Naive thymus-derived CD8-positive, alpha-beta T cell (primary cell): ENCODE measurements at regions not wholly inside any gene's neighbourhood (a gene's known extent, or its start where the extent isn't known, plus 50 kb on each side); places are given as distances from the start of the nearest gene placed in this dataset.

ENCODE experiments used
- ATAC-seq, 2 donors: fragments of 150-1000 bp; cut with Tn5 transposase in 1 of 2; sonication (Bioruptor Pico), chemical (Tn5 transposase) in 1 of 2; 1 replicate in 1 of 2; 2 replicates in 1 of 2; pipeline ENCODE4 v1.10.0; 2021; ENCODE audit warnings: mild to moderate bottlenecking in 2 of 2, moderate library complexity in 2 of 2
- POLR2A ChIA-PET: fragments of 350-600 bp; sonication (Branson Sonifier 250); formaldehyde crosslinking; loops from one replicate; lab custom pipeline; 2021; ENCODE audit warnings: antibody characterized with exemption; lab: Charles Lee
- DNase-seq, 10 donors: peaks; one replicate each; pipeline versions ENCODE4 v3.0.0 to v3.0.0-alpha.2; 2020 to 2022
- H3K27ac Mint-ChIP-seq, 10 donors: one replicate each; pipeline ENCODE4 v1.8.0; 2020 to 2022; ENCODE audit warnings: mild to moderate bottlenecking in 10 of 10, mixed read lengths in 10 of 10, moderate library complexity in 4 of 10, inconsistent platforms in 1 of 10
- H3K27me3 Mint-ChIP-seq, 5 donors: one replicate each; pipeline ENCODE4 v1.8.0; 2021 to 2022; ENCODE audit warnings: mixed read lengths in 5 of 5
- H3K36me3 Mint-ChIP-seq, 3 donors: one replicate each; pipeline ENCODE4 v1.8.0; 2020 to 2022; ENCODE audit warnings: mixed read lengths in 3 of 3, mild to moderate bottlenecking in 2 of 3, inconsistent platforms in 1 of 3
- H3K4me1 Mint-ChIP-seq, 4 donors: one replicate each; pipeline ENCODE4 v1.8.0; 2021 to 2022; ENCODE audit warnings: mixed read lengths in 4 of 4
- H3K4me3 Mint-ChIP-seq, 10 donors: one replicate each; pipeline ENCODE4 v1.8.0; 2020 to 2022; ENCODE audit warnings: mild to moderate bottlenecking in 10 of 10, mixed read lengths in 10 of 10, moderate library complexity in 6 of 10, inconsistent platforms in 1 of 10
- H3K9me3 Mint-ChIP-seq, 9 donors: one replicate each; pipeline ENCODE4 v1.8.0; 2020 to 2022; ENCODE audit warnings: mixed read lengths in 9 of 9, mild to moderate bottlenecking in 3 of 9, inconsistent platforms in 1 of 9, moderate library complexity in 1 of 9

DNA sequence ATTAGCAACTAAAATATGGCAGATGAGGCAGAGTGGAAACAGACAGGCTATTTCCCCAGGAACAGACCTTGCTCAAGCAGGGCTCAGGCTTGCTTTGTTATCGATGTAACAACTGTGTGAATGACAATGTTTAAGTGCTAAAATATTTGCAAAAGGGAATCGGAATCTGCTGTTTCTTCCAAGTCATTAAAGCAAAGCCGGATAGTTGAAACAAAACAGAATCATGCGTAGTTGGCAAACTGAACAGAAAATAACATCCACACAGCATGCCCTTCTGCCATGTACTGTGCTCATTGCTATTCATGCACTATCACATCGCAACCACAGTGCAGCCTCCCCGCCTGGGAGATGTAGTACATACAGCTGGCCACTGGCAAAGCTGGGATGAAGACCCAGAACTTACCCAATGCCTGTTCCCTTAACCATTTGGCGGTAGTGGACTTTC, 799.1 kb downstream of the DIAPH3 start:
- no peaks in the 10 kb centered on the region for H3K9me3 Mint-ChIP-seq
- POLR2A ChIA-PET: no interaction called here
- H3K27me3 Mint-ChIP-seq: peaks cover 0 to 6% (median 0%) of the 10 kb centered on the region in 5 donors
- no peak for ATAC-seq
- peaks cover 0 to 5% (median under 1%) of the 10 kb centered on the region in 4 donors for H3K4me1 Mint-ChIP-seq
- no peaks in the 10 kb centered on the region for H3K36me3 Mint-ChIP-seq
- DNase-seq: no peak
- no peak overlapping the region for H3K4me3 Mint-ChIP-seq
- H3K27ac Mint-ChIP-seq: no peak overlapping the region

DNA sequence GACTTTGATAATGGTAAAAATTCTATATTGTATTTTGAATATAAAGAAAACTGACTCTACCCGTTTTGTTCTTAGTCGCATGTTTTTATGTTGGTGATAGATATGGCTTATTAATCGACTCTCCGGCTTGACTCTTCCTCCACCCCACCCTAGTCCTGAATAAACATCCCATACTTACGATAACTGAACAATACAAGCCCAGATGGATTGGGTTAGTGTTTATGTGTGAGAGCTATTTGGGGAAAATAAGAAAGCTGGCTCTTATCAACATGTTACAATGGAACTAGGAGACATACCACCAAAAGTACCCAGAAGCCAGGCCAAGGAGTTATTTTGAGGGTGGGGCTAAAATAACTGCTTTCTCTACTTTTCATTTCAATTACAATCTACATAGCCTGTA, 796.3 kb downstream of the DIAPH3 start:
- DNase-seq: no peak
- Mint-ChIP-seq H3K27me3 (peaks cover 0 to 12% (median 4%) of the 10 kb centered on the region in 5 donors), H3K9me3 (no peaks in the 10 kb centered on the region), H3K4me1 (no peaks in the 10 kb centered on the region), H3K27ac (no peak overlapping the region), H3K4me3 (no peak overlapping the region), H3K36me3 (no peaks in the 10 kb centered on the region)
- ATAC-seq: no peak
- POLR2A ChIA-PET: no interaction called here

DNA sequence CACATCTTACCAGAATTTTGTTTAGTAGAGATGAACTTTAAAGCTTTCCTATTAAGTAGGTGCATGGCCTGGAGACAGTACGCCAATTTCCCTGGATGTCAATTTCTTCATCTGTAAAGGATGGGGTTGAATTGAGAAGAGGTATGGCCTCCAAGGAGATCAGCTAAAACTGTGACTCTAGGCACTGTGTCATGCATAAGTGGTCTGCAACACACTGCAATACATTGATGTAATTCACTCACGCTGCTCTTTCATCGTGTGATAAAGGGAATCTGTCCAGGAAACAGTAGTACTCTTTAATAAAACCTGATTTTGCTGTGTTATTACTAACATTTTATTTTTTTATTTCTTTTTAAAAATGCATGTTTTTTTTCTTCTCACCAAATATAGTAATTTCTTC, 795.8 kb downstream of the DIAPH3 start:
- ATAC-seq (no peak), DNase-seq (no peak)
- Mint-ChIP-seq H3K36me3 (no peaks in the 10 kb centered on the region), H3K4me3 (no peak overlapping the region), H3K27ac (no peak overlapping the region), H3K4me1 (no peaks in the 10 kb centered on the region), H3K27me3 (peaks cover 0 to 14% (median 4%) of the 10 kb centered on the region in 5 donors), H3K9me3 (no peaks in the 10 kb centered on the region)
- POLR2A ChIA-PET: no interaction called here

DNA sequence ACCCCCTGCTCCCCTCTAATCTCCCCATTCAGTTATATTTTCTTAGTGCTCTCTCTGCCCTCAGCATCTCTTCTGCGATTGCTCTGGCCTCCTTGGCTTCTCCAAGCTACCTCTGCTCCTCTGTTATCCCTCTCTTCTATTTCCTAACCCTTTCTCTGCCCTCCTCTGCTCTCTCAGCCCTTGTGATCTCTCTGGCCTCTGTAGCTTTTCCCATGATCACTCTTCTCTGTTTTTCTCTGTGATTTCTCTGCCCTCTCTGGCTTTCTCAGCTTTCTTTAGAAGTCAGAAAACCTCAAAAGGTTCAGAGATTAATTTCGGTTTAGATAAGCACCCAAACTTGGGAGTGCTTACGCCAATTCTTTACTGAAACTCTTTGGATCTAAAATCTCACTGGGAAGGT, 795.0 kb downstream of the DIAPH3 start:
- Mint-ChIP-seq H3K9me3 (no peaks in the 10 kb centered on the region), H3K36me3 (no peaks in the 10 kb centered on the region), H3K27ac (no peak overlapping the region), H3K4me1 (no peaks in the 10 kb centered on the region), H3K4me3 (no peak overlapping the region), H3K27me3 (peaks cover 0 to 16% (median 6%) of the 10 kb centered on the region in 5 donors)
- POLR2A ChIA-PET: no interaction called here
- DNase-seq: no peak
- ATAC-seq: no peak

DNA sequence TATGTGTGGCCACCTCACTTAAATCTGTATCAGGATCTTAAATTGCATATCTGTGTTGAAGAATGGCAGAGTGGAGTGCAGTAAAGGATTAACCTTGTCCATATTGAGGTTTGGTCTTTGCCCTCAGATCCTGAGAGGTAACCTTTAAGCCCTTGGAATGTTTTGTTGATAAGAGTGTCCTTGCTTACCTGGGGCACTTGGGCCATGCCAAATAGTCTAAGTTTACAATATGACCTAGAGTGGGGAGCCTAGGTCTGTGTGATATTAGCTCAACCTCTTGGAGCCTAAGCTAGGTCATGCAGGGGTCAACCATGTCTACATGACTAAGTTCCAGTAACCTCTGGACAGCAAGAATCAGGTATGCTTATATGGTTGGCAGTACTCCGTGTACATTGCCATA, 792.5 kb downstream of the DIAPH3 start:
- Mint-ChIP-seq H3K36me3 (no peaks in the 10 kb centered on the region), H3K4me3 (no peak overlapping the region), H3K4me1 (no peaks in the 10 kb centered on the region), H3K9me3 (no peaks in the 10 kb centered on the region), H3K27me3 (peaks cover 6 to 39% (median 15%) of the 10 kb centered on the region in 5 donors), H3K27ac (no peak overlapping the region)
- no peak for DNase-seq
- no peak for ATAC-seq
- POLR2A ChIA-PET: no interaction called here

DNA sequence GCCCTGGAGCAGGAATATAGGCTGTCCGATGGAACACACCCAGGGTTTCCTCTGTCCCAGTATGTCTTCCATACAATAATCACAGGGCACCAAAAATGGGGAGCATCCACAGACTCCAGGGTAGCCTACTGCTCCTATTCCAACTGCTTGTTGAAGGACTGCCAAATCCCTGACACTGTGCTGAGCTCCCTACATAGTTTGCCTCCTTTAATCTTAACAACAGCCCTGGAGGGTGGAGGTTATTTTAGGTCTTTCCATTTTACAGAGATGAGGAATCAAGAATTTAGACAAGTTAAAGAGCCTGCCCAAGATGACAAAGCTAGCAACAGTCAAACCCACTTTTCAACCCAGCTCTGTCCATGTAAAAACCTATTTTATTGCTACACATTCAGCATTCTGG, 790.4 kb downstream of the DIAPH3 start:
- DNase-seq: no peak
- Mint-ChIP-seq H3K27ac (no peak overlapping the region), H3K4me3 (no peak overlapping the region), H3K36me3 (peaks cover 0 to 1% (median 0%) of the 10 kb centered on the region in 3 donors), H3K9me3 (peaks cover 0 to 6% (median 3%) of the 10 kb centered on the region in 9 donors), H3K27me3 (peaks cover 14 to 53% (median 15%) of the 10 kb centered on the region in 5 donors), H3K4me1 (no peaks in the 10 kb centered on the region)
- POLR2A ChIA-PET: no interaction called here
- ATAC-seq: no peak

DNA sequence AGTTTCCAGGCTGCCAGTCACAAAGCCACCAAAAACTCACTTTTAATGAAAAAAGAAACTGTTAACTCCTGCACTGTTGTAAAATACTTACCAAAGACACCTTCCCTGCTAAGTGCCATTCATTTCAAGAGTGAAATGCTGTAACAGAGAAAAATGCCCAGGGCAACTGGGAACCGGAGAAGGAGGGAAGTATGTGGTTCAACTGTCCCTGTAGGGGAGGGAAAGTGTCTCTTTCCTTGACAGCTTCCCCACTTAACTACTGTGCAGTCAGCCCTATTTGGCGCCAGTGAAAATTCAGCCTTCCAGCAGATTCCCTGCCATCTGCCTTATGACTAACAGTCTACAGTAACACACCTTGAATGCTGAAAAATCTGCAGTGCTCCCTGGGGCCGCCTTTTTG, 789.0 kb downstream of the DIAPH3 start:
- Mint-ChIP-seq H3K36me3 (peaks cover 0 to 2% (median 0%) of the 10 kb centered on the region in 3 donors), H3K27me3 (peaks cover 11 to 57% (median 15%) of the 10 kb centered on the region in 5 donors), H3K9me3 (peaks cover 0 to 19% (median 6%) of the 10 kb centered on the region in 9 donors), H3K27ac (no peak overlapping the region), H3K4me1 (no peaks in the 10 kb centered on the region), H3K4me3 (no peak overlapping the region)
- DNase-seq (no peak), ATAC-seq (no peak)
- POLR2A ChIA-PET: no interaction called here

DNA sequence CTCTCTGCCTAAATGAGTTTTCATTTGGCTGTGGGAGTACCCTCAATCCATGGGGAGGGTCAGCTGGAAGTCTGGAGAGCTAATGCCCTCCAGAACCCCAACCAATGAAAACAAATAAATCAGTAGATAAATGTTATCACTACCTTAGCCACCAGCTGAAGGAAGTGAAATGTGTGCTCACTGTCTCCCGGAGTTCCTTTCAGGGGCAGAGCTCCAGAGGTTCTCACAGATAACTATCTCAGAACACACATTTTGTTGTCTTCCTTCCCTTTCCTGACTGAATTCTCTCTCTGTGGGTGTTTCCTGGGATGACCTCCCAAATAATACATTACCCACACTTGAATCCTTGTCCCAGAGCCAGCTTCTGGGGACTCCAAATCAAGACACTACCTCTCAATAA, 779.6 kb downstream of the DIAPH3 start:
- Mint-ChIP-seq H3K27ac (no peak overlapping the region), H3K4me1 (no peaks in the 10 kb centered on the region), H3K36me3 (peaks cover 0 to 13% (median 0%) of the 10 kb centered on the region in 3 donors), H3K9me3 (peaks cover 0 to 25% (median 12%) of the 10 kb centered on the region in 9 donors), H3K27me3 (peaks cover 0 to 12% (median 6%) of the 10 kb centered on the region in 5 donors), H3K4me3 (no peak overlapping the region)
- ATAC-seq (no peak), DNase-seq (no peak)
- POLR2A ChIA-PET: no interaction called here

DNA sequence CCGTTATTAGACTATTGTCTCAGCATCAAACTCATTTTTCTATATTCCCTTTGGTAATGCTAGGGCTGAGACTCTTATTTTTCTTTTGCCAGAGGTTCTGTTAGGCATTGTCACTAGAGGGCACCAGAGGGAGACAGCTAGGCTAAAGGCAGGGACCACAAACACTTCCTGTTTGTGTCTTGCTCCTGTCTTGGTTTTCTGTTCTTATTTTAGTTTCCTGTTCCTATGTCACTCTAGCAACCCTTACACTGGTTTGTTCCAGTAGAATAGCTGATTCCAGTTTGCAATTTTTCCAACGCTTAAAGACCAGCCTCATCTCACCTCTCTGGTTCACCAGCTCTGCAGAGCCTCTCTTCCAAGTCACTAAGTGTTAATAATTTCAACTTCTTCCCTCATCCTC, 772.0 kb downstream of the DIAPH3 start:
- POLR2A ChIA-PET: interaction anchor here (0.8 to 1.4 kb wide), 3 partner anchors 49 to 1005 kb away, joined by 3 to 4 read pairs (median 3); partner anchors contain the start of gene TDRD3
- Mint-ChIP-seq H3K27me3 (peaks cover 0 to 4% (median 0%) of the 10 kb centered on the region in 5 donors), H3K27ac (no peak overlapping the region), H3K4me1 (no peaks in the 10 kb centered on the region), H3K9me3 (peaks cover 0 to 3% (median 0%) of the 10 kb centered on the region in 9 donors), H3K4me3 (no peak overlapping the region), H3K36me3 (no peaks in the 10 kb centered on the region)
- DNase-seq (peak; percentile 7 to 82 (median 62)), ATAC-seq (peak; percentile 94 to 95)

DNA sequence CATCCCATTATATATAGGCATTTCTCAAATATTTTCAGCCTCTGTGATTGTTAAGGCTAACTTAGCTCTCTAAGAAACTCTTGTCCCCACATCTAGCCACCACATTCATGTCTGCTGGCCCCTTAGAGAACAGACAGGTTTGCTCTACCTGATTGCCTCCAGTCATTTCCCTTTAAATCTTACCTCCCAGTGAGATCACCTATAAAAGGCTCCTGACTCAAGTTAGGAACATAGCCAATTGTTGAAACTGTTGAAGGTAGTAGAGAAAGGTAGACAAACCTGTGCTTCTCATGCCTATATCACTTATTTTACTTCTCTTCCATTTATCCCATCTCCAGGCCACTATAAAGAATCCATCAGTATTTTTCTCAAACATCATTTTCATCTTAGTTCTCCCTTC, 771.4 kb downstream of the DIAPH3 start:
- Mint-ChIP-seq H3K9me3 (peaks cover 0 to 2% (median 0%) of the 10 kb centered on the region in 9 donors), H3K4me3 (no peak overlapping the region), H3K36me3 (no peaks in the 10 kb centered on the region), H3K4me1 (no peaks in the 10 kb centered on the region), H3K27me3 (peaks cover 0 to 4% (median under 1%) of the 10 kb centered on the region in 5 donors), H3K27ac (no peak overlapping the region)
- POLR2A ChIA-PET: interaction anchor here (0.8 to 1.4 kb wide), 3 partner anchors 48 to 1005 kb away, joined by 3 to 4 read pairs (median 3); partner anchors contain the start of gene TDRD3
- DNase-seq: no peak
- no peak for ATAC-seq

DNA sequence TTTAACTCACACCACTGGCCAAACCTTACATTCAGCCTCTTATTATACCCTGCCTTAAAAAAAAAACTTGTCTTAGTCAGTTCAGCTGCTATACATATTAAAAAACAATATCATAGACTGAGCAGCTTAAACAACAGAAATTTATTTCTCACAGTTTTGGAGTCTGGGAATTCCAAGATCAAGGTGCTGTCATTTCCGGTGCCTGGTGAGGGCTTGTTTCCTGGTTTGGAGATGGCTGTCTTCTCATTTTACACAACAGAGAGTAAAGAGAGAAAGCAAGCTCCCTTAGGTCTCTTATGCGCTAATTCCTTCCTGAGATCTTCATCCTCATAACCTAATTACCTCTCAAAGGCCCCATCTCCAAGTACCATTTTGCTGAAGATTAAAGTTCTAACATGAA, 769.2 kb downstream of the DIAPH3 start:
- Mint-ChIP-seq H3K27ac (peak overlapping the region in 1 of 10 donors; percentile 44), H3K4me3 (no peak overlapping the region), H3K9me3 (no peaks in the 10 kb centered on the region), H3K36me3 (no peaks in the 10 kb centered on the region), H3K27me3 (peaks cover 0 to 5% (median 4%) of the 10 kb centered on the region in 5 donors), H3K4me1 (no peaks in the 10 kb centered on the region)
- DNase-seq: no peak
- no peak for ATAC-seq
- POLR2A ChIA-PET: no interaction called here

DNA sequence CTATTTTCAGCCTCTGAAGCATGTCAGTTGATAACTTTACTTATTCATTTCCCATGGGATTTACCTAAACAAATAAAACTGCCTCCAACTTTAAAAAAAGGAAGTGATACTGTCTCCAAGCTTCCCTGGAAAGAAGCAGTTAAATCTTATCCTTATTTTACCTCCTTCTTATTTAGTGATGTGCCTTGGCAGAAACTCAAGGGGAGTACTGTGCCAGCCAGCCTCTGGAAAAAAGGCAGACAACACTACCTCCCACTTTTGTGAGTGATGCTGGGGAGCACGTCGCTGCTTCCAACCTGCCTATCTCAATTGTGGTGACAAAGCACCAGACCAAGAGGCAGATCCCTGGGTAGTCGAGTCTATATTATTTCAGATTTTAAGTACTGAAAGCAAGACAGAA, 765.6 kb downstream of the DIAPH3 start:
- H3K4me1 Mint-ChIP-seq: no peaks in the 10 kb centered on the region
- H3K36me3 Mint-ChIP-seq: peaks cover 0 to 9% (median 0%) of the 10 kb centered on the region in 3 donors
- peaks cover 0 to 8% (median 4%) of the 10 kb centered on the region in 5 donors for H3K27me3 Mint-ChIP-seq
- peaks cover 0 to 6% (median 0%) of the 10 kb centered on the region in 9 donors for H3K9me3 Mint-ChIP-seq
- no peak overlapping the region for H3K4me3 Mint-ChIP-seq
- no peak for DNase-seq
- peak overlapping the region in 1 of 10 donors; percentile 49 for H3K27ac Mint-ChIP-seq
- no peak for ATAC-seq
- POLR2A ChIA-PET: no interaction called here

DNA sequence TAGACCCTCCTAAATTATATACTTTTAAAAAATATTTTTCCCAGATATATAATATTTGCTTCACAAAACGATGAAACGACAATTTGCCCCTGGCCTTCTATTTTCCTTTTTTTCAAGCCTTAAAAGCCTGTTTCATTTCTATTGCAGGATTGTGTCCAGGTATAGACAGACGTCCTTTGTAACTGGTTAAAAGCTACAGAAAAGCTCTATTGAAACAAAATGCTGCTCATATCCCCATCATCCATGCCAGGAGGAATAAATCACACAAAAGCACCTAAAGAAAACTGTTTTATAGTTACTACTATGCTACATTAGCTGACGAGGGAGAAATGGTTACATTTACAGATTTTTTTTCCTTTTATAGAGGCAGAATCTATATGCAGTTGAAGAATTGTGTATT, 765.1 kb downstream of the DIAPH3 start:
- H3K4me1 Mint-ChIP-seq: no peaks in the 10 kb centered on the region
- POLR2A ChIA-PET: no interaction called here
- H3K27me3 Mint-ChIP-seq: peaks cover 0 to 8% (median 4%) of the 10 kb centered on the region in 5 donors
- ATAC-seq (no peak), DNase-seq (no peak)
- peaks cover 0 to 9% (median 2%) of the 10 kb centered on the region in 9 donors for H3K9me3 Mint-ChIP-seq
- H3K4me3 Mint-ChIP-seq: no peak overlapping the region
- H3K27ac Mint-ChIP-seq: no peak overlapping the region
- H3K36me3 Mint-ChIP-seq: peaks cover 0 to 12% (median 0%) of the 10 kb centered on the region in 3 donors

DNA sequence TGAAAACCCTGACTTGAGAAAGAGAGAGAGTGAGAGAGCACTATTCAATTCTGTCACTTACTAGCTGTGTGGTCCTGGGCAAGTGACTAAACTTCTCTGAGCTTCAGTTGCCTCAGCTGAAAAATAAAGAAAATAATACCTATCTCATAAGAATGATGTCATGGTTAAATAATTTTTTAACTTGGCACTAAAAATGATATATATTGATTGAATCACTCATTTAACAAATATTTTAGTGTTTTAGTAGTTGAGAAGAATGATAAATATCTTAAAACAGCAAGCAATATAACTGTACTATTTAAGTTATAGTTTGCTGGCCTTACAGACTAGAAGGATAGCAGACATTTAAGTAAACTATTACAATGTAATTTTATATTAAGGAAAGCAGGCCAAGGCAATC, 764.2 kb downstream of the DIAPH3 start:
- Mint-ChIP-seq H3K36me3 (peaks cover 0 to 12% (median 0%) of the 10 kb centered on the region in 3 donors), H3K4me1 (no peaks in the 10 kb centered on the region), H3K27me3 (peaks cover 0 to 8% (median 4%) of the 10 kb centered on the region in 5 donors), H3K9me3 (peaks cover 0 to 16% (median 2%) of the 10 kb centered on the region in 9 donors), H3K27ac (no peak overlapping the region), H3K4me3 (no peak overlapping the region)
- POLR2A ChIA-PET: no interaction called here
- DNase-seq (no peak), ATAC-seq (no peak)
